HG03039 (cell line): ENCODE measurements at regions not wholly inside any gene's neighbourhood (a gene's known extent, or its start where the extent isn't known, plus 50 kb on each side); places are given as distances from the start of the nearest gene placed in this dataset.
A peak's percentile ranks its signal among the peaks of the same experiment; 100 is the strongest.

Experiments
- ATAC-seq: cut with Tn5 transposase; IDR thresholded peaks from one replicate; pipeline ENCODE4 v1.9.1; 2021; ENCODE audit warnings: mild to moderate bottlenecking, moderate library complexity; ENCODE audit not compliant: unreplicated experiment

- ATAC-seq: no peak
These were observed 170.3 kb upstream of the KIT start for GRCh38 chr4:54487491-54487890.

GRCh38 chr4:54493862-54494261 is 163.9 kb upstream of the KIT start:
- no peak for ATAC-seq

GRCh38 chr4:54495091-54495490 is 162.7 kb upstream of the KIT start:
- no peak for ATAC-seq

GRCh38 chr4:54495641-54496040 is 162.1 kb upstream of the KIT start:
- no peak for ATAC-seq

- ATAC-seq: no peak
These were observed 161.3 kb upstream of the KIT start for GRCh38 chr4:54496412-54496811.

GRCh38 chr4:54497947-54498346 is 159.8 kb upstream of the KIT start:
- no peak for ATAC-seq

GRCh38 chr4:54498661-54499111 is 159.1 kb upstream of the KIT start:
- ATAC-seq: no peak

- no peak for ATAC-seq
These were observed 158.3 kb upstream of the KIT start for GRCh38 chr4:54499308-54500074.

- ATAC-seq: no peak
These were observed 152.4 kb upstream of the KIT start for GRCh38 chr4:54505362-54505761.

GRCh38 chr4:54505996-54506395 is 151.8 kb upstream of the KIT start:
- no peak for ATAC-seq

- no peak for ATAC-seq
These were observed 148.7 kb upstream of the KIT start for GRCh38 chr4:54509057-54509456.

- no peak for ATAC-seq
These were observed 144.6 kb upstream of the KIT start for GRCh38 chr4:54513204-54513603.

GRCh38 chr4:54513741-54514140 is 144.0 kb upstream of the KIT start:
- ATAC-seq: no peak

- no peak for ATAC-seq
These were observed 141.1 kb upstream of the KIT start for GRCh38 chr4:54516556-54517215.

- ATAC-seq: no peak
These were observed 139.8 kb upstream of the KIT start for GRCh38 chr4:54517781-54518444.

- ATAC-seq: no peak
These were observed 132.2 kb upstream of the KIT start for GRCh38 chr4:54525602-54526001.

GRCh38 chr4:54526560-54526959 is 131.2 kb upstream of the KIT start:
- no peak for ATAC-seq

- ATAC-seq: no peak
These were observed 130.2 kb upstream of the KIT start for GRCh38 chr4:54527532-54527931.

GRCh38 chr4:54539500-54540029 is 118.2 kb upstream of the KIT start:
- peak; percentile 67 for ATAC-seq

- ATAC-seq: no peak
These were observed 116.8 kb upstream of the KIT start for GRCh38 chr4:54540931-54541330.

- no peak for ATAC-seq
These were observed 116.2 kb upstream of the KIT start for GRCh38 chr4:54541426-54542118.
